Tibial nerve (tissue), 4 donors: ENCODE measurements at regions not wholly inside any gene's neighbourhood (a gene's known extent, or its start where the extent isn't known, plus 50 kb on each side); places are given as distances from the start of the nearest gene placed in this dataset.

Source experiments
- CTCF ChIP-seq, 5 experiments: fragments of 200-600 bp in 3 of 5; fragments of 450-650 bp in 2 of 5; sonication (generic) in 3 of 5; IDR thresholded peaks; one replicate each; pipeline ENCODE4 v1.5.1; 2016 to 2019; ENCODE audit warnings: antibody characterized with exemption in 5 of 5, mild to moderate bottlenecking in 3 of 5, moderate library complexity in 2 of 5
- EP300 ChIP-seq, 2 donors: sonication (generic); formaldehyde crosslinking; IDR thresholded peaks; one replicate each; pipeline ENCODE4 v1.6.1; 2017; ENCODE audit warnings: antibody characterized with exemption in 2 of 2, mild to moderate bottlenecking in 1 of 2

GRCh38 chr14:60363687-60364086 lies 114.7 kb downstream of the PPM1A start:
- TF ChIP-seq CTCF (IDR thresholded peaks at IDR 0.05): no peak
- TF ChIP-seq EP300 (IDR thresholded peaks at IDR 0.05): no peak
